GM21723 (cell line): ENCODE measurements at regions not wholly inside any gene's neighbourhood (a gene's known extent, or its start where the extent isn't known, plus 50 kb on each side); places are given as distances from the start of the nearest gene placed in this dataset.
"Not testable (repeated sequence)": the region's sequence is repeated elsewhere in the genome, so short reads cannot be mapped to it uniquely, and the experiment has no call there.

ENCODE experiments used
- ATAC-seq: cut with Tn5 transposase; IDR thresholded peaks from one replicate; pipeline ENCODE4 v1.9.1; 2021; ENCODE audit warnings: mild to moderate bottlenecking, moderate library complexity; ENCODE audit not compliant: unreplicated experiment

- ATAC-seq: no peak
These were observed 1244.1 kb downstream of the ROBO2 start for GRCh38 chr3:78283994-78284393.

GRCh38 chr3:78285032-78285728, 1245.3 kb downstream of the ROBO2 start:
- ATAC-seq: no peak

- no peak for ATAC-seq
These were observed 1247.2 kb downstream of the ROBO2 start for GRCh38 chr3:78287085-78287484.

- no peak for ATAC-seq
These were observed 1253.4 kb downstream of the ROBO2 start for GRCh38 chr3:78293284-78293683.

DNA sequence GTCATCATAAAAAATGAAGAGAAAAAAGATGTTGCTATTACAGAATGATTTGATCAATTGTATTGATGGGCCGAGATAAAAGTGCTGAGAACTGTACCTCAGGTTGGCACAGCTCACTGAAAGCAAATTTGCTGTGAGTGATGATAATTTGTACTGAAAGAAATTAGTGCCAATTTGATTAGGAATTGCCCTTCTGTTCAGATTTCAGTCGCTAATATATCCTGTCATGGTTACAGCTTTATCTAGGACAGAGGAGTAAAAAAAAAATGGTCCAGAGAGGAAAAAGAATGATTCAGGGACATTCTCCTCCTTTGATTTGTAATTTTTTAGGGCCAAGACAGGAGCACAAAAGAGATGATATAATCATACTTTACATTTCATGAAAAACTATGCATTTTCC, 1264.2 kb downstream of the ROBO2 start:
- ATAC-seq: no peak

- no peak for ATAC-seq
These were observed 1273.0 kb downstream of the ROBO2 start for GRCh38 chr3:78312851-78313250.

DNA sequence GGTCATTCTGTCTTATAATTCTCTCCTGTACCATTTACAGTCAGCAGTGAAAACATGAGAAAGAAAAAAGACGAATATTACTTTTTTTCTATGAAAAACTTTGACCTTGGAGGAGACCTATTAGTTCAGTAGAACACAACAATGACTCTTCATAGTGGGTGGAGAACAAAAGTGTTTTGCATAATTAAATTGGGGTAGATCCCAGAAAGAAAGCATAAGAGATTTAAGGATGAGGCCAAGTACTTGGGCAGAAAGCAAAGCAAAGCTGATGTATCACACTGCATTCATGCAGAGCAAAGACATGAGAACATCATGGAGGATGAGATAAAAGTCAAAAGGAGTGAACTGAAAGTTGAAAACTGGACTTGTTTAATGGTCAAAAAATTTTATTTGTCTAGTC, 1273.4 kb downstream of the ROBO2 start:
- ATAC-seq: no peak

DNA sequence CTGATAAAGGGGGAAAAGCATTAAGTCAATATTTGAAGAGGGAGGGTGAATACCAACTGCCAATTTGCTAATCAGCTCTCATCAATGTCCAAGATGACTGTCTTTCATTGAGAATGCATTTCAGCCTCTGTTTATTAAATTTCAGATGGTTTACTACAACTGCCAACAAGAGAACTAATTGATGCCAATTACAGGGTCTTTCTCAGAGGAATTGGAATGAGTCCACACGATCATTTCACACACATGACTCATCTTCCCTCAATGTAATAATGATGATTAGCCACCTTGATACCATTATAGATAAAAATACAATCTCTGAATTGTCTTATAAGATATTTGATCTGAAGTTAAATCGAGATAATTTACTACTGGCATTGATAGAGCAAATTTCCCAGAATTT, 1274.4 kb downstream of the ROBO2 start:
- no peak for ATAC-seq

DNA sequence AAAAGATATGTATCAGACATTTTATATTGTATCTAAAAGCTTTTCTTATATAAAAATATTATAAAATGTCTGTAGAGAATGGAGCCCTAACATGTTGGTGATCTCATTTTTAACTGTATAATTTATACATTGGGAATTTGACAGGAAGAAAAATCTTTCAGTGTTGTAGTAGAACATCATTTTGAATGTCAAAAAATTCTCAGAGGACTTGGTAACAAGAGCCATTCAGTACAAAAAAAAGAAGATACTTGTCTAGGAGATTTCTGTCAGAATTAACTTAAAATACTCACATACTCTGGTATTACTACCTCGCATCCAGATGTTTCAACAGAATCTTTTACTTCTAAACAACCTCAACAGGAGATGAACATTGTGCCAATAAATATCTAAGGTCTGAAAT, 1277.9 kb downstream of the ROBO2 start:
- ATAC-seq: no peak

DNA sequence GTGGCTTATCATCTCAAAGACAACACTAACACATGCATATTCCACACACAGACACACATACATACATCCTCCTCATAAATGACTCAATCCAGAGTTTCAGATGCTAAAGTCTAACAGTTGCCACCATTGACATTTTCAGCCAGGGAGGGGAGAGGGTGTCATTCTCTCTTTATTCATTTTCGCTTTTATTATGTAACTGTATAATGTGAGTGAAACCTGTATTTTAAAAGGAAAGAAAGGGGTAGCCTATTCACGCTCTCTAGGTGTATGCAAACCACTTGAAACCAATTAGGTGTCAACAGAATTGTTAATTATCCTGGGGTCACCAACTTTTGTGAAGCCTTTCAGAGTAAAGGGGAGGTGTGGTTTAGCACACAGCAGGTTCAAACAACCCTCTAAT, 1282.9 kb downstream of the ROBO2 start:
- ATAC-seq: no peak

DNA sequence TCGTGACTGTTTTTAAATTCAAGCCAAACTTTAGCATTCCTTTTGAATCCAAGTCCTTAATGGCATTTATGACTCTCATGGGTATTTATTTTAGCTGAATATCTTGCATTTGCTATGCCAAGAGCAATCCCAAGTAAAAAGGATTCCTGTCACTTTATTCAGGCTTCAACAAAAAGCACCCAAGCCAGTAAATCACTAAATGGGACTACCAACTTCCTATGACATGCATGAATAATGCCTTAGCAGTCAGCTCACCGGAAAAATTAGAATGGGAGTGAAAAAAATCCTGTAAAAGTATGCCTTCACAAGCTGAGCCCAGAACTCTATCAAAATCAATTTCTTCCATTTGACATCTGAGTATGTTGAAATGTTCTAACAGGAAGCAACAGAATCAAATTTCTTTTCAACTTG, 1297.9 kb downstream of the ROBO2 start:
- no peak for ATAC-seq

- peak; percentile 99 for ATAC-seq
These were observed 1298.5 kb downstream of the ROBO2 start for GRCh38 chr3:78338405-78338804.

DNA sequence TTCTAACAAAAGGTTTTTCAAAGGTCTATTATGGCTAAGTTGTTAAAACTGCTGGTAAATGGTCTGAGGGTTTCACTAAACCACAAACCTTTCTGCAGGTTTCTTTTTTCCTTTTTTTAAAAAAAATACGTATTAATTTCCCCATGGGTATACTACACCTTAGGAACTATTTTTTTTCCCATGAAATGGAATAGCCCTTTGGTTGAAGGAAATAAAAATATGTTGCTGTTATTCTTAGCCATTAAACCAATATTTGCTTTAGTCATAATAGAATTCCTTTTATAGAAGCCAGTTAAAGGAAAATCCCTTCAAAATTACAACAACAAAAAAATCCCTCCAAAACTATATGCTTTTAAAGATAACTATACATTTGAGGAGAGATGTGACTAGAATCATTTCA, 1303.3 kb downstream of the ROBO2 start:
- no peak for ATAC-seq

DNA sequence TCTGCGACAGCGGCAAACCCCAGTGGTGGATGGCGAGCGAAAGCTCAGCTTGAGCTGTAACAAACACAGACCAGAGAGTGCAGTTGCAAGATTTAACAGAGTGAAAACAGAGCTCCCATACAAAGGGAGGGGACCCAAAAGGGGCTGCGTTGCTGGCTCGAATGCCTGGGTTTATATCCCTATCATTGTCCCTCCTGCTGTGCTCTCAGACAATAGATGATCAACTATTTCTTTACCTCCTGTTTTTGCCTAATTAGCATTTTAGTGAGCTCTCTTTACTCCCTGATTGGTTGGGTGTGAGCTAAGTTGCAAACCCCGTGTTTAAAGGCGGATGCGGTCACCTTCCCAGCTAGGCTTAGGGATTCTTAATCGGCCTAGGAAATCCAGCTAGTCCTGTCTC, 1304.4 kb downstream of the ROBO2 start:
- not testable (repeated sequence) for ATAC-seq

DNA sequence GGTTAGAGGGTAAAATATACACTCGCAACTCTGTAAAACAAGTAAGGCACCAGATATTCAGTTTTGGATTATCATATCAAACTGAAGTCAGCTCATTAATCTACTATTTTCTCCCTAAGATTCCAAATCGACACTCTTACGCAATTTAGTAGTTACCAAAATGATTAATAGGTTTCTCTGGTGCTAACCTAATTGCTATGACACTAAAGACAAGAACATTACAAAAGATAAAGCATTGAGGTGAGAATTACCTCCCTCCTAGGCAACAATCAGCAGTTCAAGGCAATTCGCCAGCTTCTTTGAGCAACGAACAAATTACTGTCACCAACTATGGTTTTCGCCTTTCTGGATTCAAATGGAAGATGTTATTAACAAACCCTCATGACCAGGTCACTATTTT, 1305.0 kb downstream of the ROBO2 start:
- ATAC-seq: no peak

GRCh38 chr3:78347176-78347575, 1307.3 kb downstream of the ROBO2 start:
- ATAC-seq: no peak

DNA sequence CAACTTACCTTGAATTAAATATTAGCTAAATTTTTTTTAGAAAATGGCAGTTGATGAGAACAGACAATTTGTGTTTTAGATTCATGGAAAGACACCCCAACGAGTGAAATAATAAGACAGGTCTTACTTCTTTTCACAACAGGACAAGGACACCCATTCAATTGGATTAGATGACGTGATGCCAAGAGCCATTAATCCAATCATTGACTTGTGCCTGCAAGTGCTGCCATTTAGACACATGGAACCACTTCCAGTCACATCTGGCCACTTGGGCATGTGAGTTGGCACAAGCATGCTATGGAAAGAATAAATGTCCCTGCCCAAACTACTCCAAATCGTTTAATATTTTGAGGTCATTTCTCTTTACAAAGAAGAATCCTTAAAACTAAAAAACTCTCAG, 1308.8 kb downstream of the ROBO2 start:
- ATAC-seq: no peak

GRCh38 chr3:78349571-78349970, 1309.7 kb downstream of the ROBO2 start:
- no peak for ATAC-seq

DNA sequence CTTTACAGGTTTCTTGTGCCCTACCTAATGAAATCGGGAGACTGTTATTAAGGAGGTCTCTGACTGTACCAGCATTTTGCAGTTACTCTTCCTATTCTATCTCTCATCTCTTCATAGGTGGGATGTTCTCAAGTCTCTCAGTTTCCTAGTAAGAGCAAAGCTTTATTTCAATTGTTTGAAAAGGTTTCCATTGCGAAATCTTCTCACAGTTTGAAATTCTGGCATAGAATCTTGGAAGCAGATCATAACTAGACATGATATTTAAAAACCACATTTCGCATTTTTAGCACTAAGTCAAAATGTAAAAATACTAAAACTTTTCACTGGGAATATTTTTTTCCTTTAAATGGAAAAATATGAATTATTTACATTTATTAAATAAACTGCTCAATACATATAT, 1311.4 kb downstream of the ROBO2 start:
- ATAC-seq: no peak

GRCh38 chr3:78353231-78353630, 1313.3 kb downstream of the ROBO2 start:
- no peak for ATAC-seq

- no peak for ATAC-seq
These were observed 1321.0 kb downstream of the ROBO2 start for GRCh38 chr3:78360849-78361248.

DNA sequence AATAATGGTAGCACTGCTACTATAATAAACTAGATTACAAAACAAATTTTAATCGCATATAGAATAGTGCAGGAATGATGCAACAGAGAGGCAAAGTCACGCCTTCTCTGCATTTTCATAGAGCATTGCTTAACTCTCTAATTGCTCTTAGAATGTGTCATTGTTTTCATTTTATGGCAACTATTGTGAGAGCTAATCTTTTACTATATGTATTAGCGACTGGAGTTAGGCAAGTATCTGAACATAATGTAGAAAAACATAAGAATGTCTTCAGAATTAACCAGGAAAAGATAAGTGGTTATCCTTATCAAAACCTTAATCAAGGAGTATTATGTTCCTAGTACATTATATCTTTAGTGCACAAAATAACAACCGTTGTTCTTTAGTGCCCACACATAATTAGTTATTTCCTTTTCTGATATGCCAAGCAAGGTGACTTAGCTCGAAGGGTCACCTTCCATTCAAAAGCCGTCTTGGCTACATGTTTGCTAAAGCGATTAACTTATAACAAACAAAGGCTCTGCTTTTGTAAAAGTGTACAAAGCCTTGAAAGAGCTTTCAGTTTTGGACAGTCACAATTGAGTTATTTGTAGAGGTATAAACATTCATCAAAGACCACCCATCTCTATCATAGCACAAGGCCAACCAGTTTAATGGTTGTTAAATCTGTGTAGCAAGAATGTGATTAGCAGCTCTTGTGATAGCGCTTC, 1328.9 kb downstream of the ROBO2 start:
- no peak for ATAC-seq

GRCh38 chr3:78390221-78390620, 1350.3 kb downstream of the ROBO2 start:
- ATAC-seq: no peak
